ENCODE measurements at regions not wholly inside any gene's neighbourhood (a gene's known extent, or its start where the extent isn't known, plus 50 kb on each side); places are given as distances from the start of the nearest gene placed in this dataset.

DNA sequence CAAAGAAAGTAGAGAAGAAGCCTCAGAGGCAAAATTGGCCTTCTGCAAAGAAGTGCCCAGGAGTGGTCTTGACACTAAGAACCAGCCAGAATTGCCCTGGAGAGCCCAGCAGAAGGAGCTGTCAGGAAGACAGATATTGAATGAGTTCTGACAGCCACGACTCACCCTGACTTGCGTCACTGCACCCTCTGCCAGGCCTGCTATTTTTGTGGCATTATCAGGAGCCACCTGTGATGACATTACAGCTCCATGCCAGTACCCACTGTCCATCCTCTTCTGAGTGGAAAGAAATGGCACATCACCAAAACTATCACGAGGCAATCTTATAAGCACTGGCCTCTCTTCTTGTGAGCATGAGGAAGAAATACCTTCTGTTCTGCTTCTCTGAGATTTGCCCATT is 67.7 kb downstream of the SMIM20 start:
- no TSS peak for BruUV-seq (replicated peaks)
- Histone ChIP-seq H3K36me3 (ENCODE audit: control insufficient read depth, insufficient read depth, low read length) (no peaks in the 10 kb centered on the region), H3K4me3 (ENCODE audit: low read depth in 2 of 2, low read length in 2 of 2) (no peak overlapping the region), H3K4me1 (ENCODE audit: control insufficient read depth, insufficient read depth, low read length) (no peaks in the 10 kb centered on the region), H3K27ac (ENCODE audit: low read length) (no peak overlapping the region), H3K9me3 (ENCODE audit: control insufficient read depth, insufficient read depth, low read depth, low read length) (no peaks in the 10 kb centered on the region), H3K27me3 (ENCODE audit: control insufficient read depth, insufficient read depth, low read length) (no peaks in the 10 kb centered on the region)
- TF ChIP-seq TCF7L2 (IDR thresholded peaks at IDR 0.05; ENCODE audit: low read depth, low read length) (no peak), SIN3A (IDR thresholded peaks at IDR 0.05; ENCODE audit: borderline replicate concordance, insufficient read depth, low read depth, low read length) (no peak), POLR2AphosphoS5 (IDR thresholded peaks at IDR 0.05; ENCODE audit: low read depth, low read length) (no peak)
- TF ChIP-seq, protein P1, sequence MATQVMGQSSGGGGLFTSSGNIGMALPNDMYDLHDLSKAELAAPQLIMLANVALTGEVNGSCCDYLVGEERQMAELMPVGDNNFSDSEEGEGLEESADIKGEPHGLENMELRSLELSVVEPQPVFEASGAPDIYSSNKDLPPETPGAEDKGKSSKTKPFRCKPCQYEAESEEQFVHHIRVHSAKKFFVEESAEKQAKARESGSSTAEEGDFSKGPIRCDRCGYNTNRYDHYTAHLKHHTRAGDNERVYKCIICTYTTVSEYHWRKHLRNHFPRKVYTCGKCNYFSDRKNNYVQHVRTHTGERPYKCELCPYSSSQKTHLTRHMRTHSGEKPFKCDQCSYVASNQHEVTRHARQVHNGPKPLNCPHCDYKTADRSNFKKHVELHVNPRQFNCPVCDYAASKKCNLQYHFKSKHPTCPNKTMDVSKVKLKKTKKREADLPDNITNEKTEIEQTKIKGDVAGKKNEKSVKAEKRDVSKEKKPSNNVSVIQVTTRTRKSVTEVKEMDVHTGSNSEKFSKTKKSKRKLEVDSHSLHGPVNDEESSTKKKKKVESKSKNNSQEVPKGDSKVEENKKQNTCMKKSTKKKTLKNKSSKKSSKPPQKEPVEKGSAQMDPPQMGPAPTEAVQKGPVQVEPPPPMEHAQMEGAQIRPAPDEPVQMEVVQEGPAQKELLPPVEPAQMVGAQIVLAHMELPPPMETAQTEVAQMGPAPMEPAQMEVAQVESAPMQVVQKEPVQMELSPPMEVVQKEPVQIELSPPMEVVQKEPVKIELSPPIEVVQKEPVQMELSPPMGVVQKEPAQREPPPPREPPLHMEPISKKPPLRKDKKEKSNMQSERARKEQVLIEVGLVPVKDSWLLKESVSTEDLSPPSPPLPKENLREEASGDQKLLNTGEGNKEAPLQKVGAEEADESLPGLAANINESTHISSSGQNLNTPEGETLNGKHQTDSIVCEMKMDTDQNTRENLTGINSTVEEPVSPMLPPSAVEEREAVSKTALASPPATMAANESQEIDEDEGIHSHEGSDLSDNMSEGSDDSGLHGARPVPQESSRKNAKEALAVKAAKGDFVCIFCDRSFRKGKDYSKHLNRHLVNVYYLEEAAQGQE (IDR thresholded peaks at IDR 0.05; ENCODE audit: insufficient read depth in 1 of 2, low read depth in 2 of 2, low read length in 1 of 2) = no peak
- TF ChIP-seq, protein P2, sequence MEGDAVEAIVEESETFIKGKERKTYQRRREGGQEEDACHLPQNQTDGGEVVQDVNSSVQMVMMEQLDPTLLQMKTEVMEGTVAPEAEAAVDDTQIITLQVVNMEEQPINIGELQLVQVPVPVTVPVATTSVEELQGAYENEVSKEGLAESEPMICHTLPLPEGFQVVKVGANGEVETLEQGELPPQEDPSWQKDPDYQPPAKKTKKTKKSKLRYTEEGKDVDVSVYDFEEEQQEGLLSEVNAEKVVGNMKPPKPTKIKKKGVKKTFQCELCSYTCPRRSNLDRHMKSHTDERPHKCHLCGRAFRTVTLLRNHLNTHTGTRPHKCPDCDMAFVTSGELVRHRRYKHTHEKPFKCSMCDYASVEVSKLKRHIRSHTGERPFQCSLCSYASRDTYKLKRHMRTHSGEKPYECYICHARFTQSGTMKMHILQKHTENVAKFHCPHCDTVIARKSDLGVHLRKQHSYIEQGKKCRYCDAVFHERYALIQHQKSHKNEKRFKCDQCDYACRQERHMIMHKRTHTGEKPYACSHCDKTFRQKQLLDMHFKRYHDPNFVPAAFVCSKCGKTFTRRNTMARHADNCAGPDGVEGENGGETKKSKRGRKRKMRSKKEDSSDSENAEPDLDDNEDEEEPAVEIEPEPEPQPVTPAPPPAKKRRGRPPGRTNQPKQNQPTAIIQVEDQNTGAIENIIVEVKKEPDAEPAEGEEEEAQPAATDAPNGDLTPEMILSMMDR (IDR thresholded peaks at IDR 0.05) = no peak
- DNase-seq (ENCODE audit: low read depth, low spot score) = no peak
- CTCF ChIA-PET = no interaction called here
- ATAC-seq = no peak
- intact Hi-C loops (cut with micrococcal nuclease; ENCODE audit: unreplicated experiment) = loop anchor here (10.0 kb wide), 1 partner anchor 433 kb away; no protein-coding TSS in a partner anchor
- in situ Hi-C loops (cut with HindIII; ENCODE audit: low pct_unique_long_range_greater_than_20kb, low sequenced_read_pairs) = no loop called here
- POLR2A ChIA-PET = interaction anchor here (0.7 kb wide), 1 partner anchor 213 kb away, joined by 5 read pairs; no protein-coding TSS in a partner anchor

DNA sequence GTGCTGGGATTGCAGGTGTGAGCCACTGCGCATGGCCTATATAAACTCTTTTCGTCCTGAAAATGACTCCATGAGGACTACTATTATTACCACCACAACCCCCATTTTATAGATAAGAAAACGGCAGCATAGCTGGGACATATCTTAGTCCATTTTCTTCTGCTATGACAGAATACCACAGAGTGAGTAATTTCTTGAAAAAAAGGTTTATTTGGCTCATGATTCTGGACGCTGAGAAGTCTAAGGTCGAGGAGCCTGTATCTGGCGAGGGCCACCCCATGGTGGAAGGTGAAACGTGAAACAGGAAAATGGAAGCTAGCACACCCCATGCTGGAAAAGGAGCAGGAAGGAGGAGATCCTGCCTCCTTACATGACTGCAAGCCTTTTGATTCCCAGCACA is 68.9 kb downstream of the SMIM20 start:
- POLR2A ChIA-PET = no interaction called here
- intact Hi-C loops (cut with micrococcal nuclease; ENCODE audit: unreplicated experiment) = loop anchor here (10.0 kb wide), 1 partner anchor 432 kb away; no protein-coding TSS in a partner anchor

More for the DNA sequence above, 68.9 kb downstream of the SMIM20 start:
- BruUV-seq (replicated peaks) = no TSS peak
- no peaks in the 10 kb centered on the region for H3K27me3 ChIP-seq (ENCODE audit: control insufficient read depth, insufficient read depth, low read length)
- H3K4me1 ChIP-seq (ENCODE audit: control insufficient read depth, insufficient read depth, low read length) = no peaks in the 10 kb centered on the region
- H3K36me3 ChIP-seq (ENCODE audit: control insufficient read depth, insufficient read depth, low read length) = no peaks in the 10 kb centered on the region
- H3K27ac ChIP-seq (ENCODE audit: low read length) = no peak overlapping the region
- TF ChIP-seq, protein P1 (IDR thresholded peaks at IDR 0.05; ENCODE audit: insufficient read depth in 1 of 2, low read depth in 2 of 2, low read length in 1 of 2) = no peak
- TF ChIP-seq SIN3A (IDR thresholded peaks at IDR 0.05; ENCODE audit: borderline replicate concordance, insufficient read depth, low read depth, low read length) = no peak
- TF ChIP-seq, protein P2 (IDR thresholded peaks at IDR 0.05) = no peak
- DNase-seq (ENCODE audit: low read depth, low spot score) = no peak
- no peaks in the 10 kb centered on the region for H3K9me3 ChIP-seq (ENCODE audit: control insufficient read depth, insufficient read depth, low read depth, low read length)
- in situ Hi-C loops (cut with HindIII; ENCODE audit: low pct_unique_long_range_greater_than_20kb, low sequenced_read_pairs) = no loop called here
- no peak for ATAC-seq
- CTCF ChIA-PET = no interaction called here
- no peak overlapping the region for H3K4me3 ChIP-seq (ENCODE audit: low read depth in 2 of 2, low read length in 2 of 2)

Measured in Panc1 (cell line).